ENCODE measurements at regions not wholly inside any gene's neighbourhood (a gene's known extent, or its start where the extent isn't known, plus 50 kb on each side); places are given as distances from the start of the nearest gene placed in this dataset.

DNA sequence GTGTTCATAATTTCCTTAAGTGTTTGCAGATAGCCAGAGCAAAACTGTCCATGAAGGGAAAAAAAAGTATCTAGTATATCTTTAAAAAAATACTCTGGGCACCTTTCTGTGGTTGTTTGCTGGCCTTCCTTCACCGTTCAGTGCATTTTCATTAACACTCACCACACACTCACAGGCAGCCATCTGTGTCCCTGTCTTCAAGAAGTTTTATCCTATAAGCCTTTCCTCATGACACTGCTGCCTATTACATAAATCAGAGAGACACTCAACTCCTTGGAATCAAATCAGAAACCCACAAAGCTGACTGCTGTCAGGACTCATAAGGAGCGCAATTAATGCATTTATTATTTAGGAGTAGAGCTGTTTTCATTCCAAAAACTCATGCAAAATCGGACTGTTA, 1720.2 kb downstream of the PCDH7 start:
- H3K27me3 Mint-ChIP-seq: no peaks in the 10 kb centered on the region
- peaks cover 6% of the 10 kb centered on the region for H3K9me3 Mint-ChIP-seq
- H3K4me1 Mint-ChIP-seq: no peaks in the 10 kb centered on the region
- ATAC-seq (ENCODE audit: low read depth) (no peak), DNase-seq (no peak)
- H3K27ac Mint-ChIP-seq: no peak overlapping the region
- POLR2A ChIA-PET: no interaction called here
- H3K4me3 Mint-ChIP-seq: no peak overlapping the region
- no peak for TF ChIP-seq CTCF (IDR thresholded peaks at IDR 0.05)
- intact Hi-C loops (cut with micrococcal nuclease): no loop called here
- CTCF ChIA-PET: no interaction called here
- no peaks in the 10 kb centered on the region for H3K36me3 Mint-ChIP-seq (ENCODE audit: low read depth)

DNA sequence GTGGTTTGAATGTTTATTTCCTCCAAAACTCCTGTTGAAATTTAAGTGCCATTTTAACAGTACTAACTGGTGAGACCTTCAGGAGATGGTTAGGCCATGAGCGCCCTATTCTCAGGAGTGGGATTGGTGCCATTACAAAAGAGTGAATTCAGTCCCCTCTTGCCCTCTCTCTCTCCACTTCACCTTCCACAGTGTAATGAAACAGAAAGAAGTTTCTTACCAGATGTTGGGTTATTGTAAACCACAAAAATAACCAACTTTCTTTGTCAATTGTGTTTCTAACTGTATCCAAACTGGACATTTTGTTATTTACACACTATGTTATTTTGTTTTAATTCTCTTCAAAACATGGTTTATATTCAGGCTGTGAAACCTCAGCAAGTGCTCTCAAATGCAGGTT, 1734.3 kb downstream of the PCDH7 start:
- no peaks in the 10 kb centered on the region for H3K4me1 Mint-ChIP-seq
- CTCF ChIA-PET: no interaction called here

GRCh38 chr4:32455231-32455630, 1735.1 kb downstream of the PCDH7 start:
- ATAC-seq (ENCODE audit: low read depth) (no peak), DNase-seq (no peak)
- H3K27me3 Mint-ChIP-seq: no peaks in the 10 kb centered on the region
- no peak for TF ChIP-seq CTCF (IDR thresholded peaks at IDR 0.05)
- H3K9me3 Mint-ChIP-seq: peaks cover 3% of the 10 kb centered on the region
- POLR2A ChIA-PET: no interaction called here
- H3K4me3 Mint-ChIP-seq: no peak overlapping the region
- no peaks in the 10 kb centered on the region for H3K36me3 Mint-ChIP-seq (ENCODE audit: low read depth)
- CTCF ChIA-PET: no interaction called here
- no peak overlapping the region for H3K27ac Mint-ChIP-seq
- intact Hi-C loops (cut with micrococcal nuclease): no loop called here
- H3K4me1 Mint-ChIP-seq: no peaks in the 10 kb centered on the region

More for the DNA sequence above, 1734.3 kb downstream of the PCDH7 start:
- Mint-ChIP-seq H3K27ac (no peak overlapping the region), H3K36me3 (ENCODE audit: low read depth) (no peaks in the 10 kb centered on the region), H3K27me3 (no peaks in the 10 kb centered on the region), H3K9me3 (peaks cover 3% of the 10 kb centered on the region), H3K4me3 (no peak overlapping the region)
- POLR2A ChIA-PET: no interaction called here
- intact Hi-C loops (cut with micrococcal nuclease): no loop called here
- no peak for DNase-seq
- no peak for TF ChIP-seq CTCF (IDR thresholded peaks at IDR 0.05)
- no peak for ATAC-seq (ENCODE audit: low read depth)

GRCh38 chr4:32460972-32461371, 1740.8 kb downstream of the PCDH7 start:
- H3K36me3 Mint-ChIP-seq (ENCODE audit: low read depth): no peaks in the 10 kb centered on the region
- H3K27ac Mint-ChIP-seq: no peak overlapping the region
- ChIA-PET POLR2A (no interaction called here), CTCF (no interaction called here)
- H3K4me3 Mint-ChIP-seq: no peak overlapping the region
- intact Hi-C loops (cut with micrococcal nuclease): no loop called here
- H3K9me3 Mint-ChIP-seq: peaks cover 3% of the 10 kb centered on the region
- no peaks in the 10 kb centered on the region for H3K27me3 Mint-ChIP-seq
- no peak for TF ChIP-seq CTCF (IDR thresholded peaks at IDR 0.05)
- H3K4me1 Mint-ChIP-seq: no peaks in the 10 kb centered on the region
- ATAC-seq (ENCODE audit: low read depth) (no peak), DNase-seq (no peak)

GRCh38 chr4:32462944-32463343, 1742.8 kb downstream of the PCDH7 start:
- ATAC-seq (ENCODE audit: low read depth) (no peak), DNase-seq (no peak)
- CTCF ChIA-PET: no interaction called here
- no peaks in the 10 kb centered on the region for H3K9me3 Mint-ChIP-seq
- no peaks in the 10 kb centered on the region for H3K27me3 Mint-ChIP-seq
- TF ChIP-seq CTCF (IDR thresholded peaks at IDR 0.05): no peak
- POLR2A ChIA-PET: no interaction called here
- no peak overlapping the region for H3K27ac Mint-ChIP-seq
- H3K36me3 Mint-ChIP-seq (ENCODE audit: low read depth): no peaks in the 10 kb centered on the region
- H3K4me3 Mint-ChIP-seq: no peak overlapping the region
- intact Hi-C loops (cut with micrococcal nuclease): no loop called here
- no peaks in the 10 kb centered on the region for H3K4me1 Mint-ChIP-seq

All from activated B cell treated with CpG ODN at 0.5 μM for 24 hours (primary cell).